ENCODE measurements at regions not wholly inside any gene's neighbourhood (a gene's known extent, or its start where the extent isn't known, plus 50 kb on each side); places are given as distances from the start of the nearest gene placed in this dataset.
"Not testable (repeated sequence)": the region's sequence is repeated elsewhere in the genome, so short reads cannot be mapped to it uniquely, and the experiment has no call there.

DNA sequence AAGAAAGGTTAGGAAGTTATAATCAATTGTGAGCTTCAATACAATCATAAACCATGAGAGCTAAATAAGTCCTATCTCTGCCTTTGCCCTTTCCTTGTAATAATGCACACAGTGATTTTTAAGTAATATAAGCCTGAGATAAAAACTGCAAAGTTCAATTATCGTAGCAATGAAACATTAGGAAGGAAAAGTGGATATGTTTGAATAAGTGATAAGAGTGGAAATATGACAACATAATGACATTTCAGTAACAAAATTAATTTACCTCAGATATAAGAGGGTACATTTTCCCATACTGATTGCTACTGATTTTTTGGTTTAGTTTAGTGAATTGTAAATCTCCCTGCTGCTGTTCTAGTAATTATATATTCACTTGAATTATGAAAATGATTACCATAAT lies 164.2 kb upstream of the FANCL start:
- intact Hi-C loops (cut with DNase I), result no loop called here
- no peaks in the 10 kb centered on the region for H3K9me3 ChIP-seq
- ATAC-seq (no peak), DNase-seq (no peak)
- no peak overlapping the region for H3K27ac ChIP-seq
- no peaks in the 10 kb centered on the region for H3K27me3 ChIP-seq
- no peaks in the 10 kb centered on the region for H3K4me1 ChIP-seq
- no peaks in the 10 kb centered on the region for H3K36me3 ChIP-seq (replicated peaks in 1 of 2; ENCODE audit: insufficient read depth in 1 of 2, low read depth in 2 of 2)
- no peak overlapping the region for H3K4me3 ChIP-seq
- TF ChIP-seq, protein P1, sequence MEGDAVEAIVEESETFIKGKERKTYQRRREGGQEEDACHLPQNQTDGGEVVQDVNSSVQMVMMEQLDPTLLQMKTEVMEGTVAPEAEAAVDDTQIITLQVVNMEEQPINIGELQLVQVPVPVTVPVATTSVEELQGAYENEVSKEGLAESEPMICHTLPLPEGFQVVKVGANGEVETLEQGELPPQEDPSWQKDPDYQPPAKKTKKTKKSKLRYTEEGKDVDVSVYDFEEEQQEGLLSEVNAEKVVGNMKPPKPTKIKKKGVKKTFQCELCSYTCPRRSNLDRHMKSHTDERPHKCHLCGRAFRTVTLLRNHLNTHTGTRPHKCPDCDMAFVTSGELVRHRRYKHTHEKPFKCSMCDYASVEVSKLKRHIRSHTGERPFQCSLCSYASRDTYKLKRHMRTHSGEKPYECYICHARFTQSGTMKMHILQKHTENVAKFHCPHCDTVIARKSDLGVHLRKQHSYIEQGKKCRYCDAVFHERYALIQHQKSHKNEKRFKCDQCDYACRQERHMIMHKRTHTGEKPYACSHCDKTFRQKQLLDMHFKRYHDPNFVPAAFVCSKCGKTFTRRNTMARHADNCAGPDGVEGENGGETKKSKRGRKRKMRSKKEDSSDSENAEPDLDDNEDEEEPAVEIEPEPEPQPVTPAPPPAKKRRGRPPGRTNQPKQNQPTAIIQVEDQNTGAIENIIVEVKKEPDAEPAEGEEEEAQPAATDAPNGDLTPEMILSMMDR (IDR thresholded peaks at IDR 0.05), result no peak
- no peak for TF ChIP-seq POLR2A (IDR thresholded peaks at IDR 0.05)
- 15 to 18% methylated on average over 1 of the region's 1 CpG for WGBS, 2 donors

DNA sequence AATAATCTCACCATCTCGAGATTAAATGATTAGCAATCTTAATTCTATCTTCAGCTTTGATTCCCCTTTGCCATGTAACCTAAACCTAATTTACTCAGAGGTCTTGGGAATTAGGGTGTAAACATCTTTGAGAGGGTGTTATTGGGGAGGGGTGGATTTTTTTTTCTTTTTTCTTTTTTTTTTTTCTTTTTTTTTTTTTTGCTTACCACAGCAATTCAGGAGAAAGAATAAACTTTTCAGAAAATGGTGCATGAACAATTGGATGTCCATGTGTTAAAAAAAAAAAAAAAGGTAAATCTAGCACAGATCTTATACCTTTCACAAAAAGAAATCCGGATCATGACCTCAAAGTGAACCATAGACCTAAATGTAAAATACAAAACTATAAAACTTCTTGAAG lies 160.8 kb upstream of the FANCL start:
- intact Hi-C loops (cut with DNase I), result no loop called here
- TF ChIP-seq POLR2A (IDR thresholded peaks at IDR 0.05), result no peak
- TF ChIP-seq, protein P1 (IDR thresholded peaks at IDR 0.05), result no peak
- Histone ChIP-seq H3K4me1 (no peaks in the 10 kb centered on the region), H3K27me3 (no peaks in the 10 kb centered on the region), H3K27ac (no peak overlapping the region), H3K4me3 (no peak overlapping the region), H3K9me3 (no peaks in the 10 kb centered on the region), H3K36me3 (replicated peaks in 1 of 2; ENCODE audit: insufficient read depth in 1 of 2, low read depth in 2 of 2) (no peaks in the 10 kb centered on the region)
- DNase-seq (no peak), ATAC-seq (no peak)
- WGBS, 2 donors, result 48 to 50% methylated on average over 2 of the region's 2 CpGs

DNA sequence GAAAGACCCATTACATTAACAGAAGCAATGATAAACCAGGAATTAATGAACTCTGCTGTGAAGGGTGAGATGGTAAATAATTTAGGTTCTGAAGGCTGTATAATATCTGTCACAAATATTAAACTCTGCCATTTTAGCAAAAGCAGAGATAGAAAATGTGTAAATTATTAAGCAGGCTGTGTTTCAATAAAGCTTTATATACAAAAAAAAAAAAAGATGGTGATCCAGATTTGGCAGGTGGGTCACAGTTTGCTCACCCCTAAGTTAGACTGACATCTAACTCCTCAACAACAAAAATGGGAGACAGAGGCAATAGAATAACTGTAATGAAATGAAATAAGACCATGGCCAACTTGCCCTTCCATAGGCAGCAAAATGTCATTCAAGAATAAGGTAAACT lies 157.3 kb upstream of the FANCL start:
- no peak for DNase-seq
- ATAC-seq, result no peak

DNA sequence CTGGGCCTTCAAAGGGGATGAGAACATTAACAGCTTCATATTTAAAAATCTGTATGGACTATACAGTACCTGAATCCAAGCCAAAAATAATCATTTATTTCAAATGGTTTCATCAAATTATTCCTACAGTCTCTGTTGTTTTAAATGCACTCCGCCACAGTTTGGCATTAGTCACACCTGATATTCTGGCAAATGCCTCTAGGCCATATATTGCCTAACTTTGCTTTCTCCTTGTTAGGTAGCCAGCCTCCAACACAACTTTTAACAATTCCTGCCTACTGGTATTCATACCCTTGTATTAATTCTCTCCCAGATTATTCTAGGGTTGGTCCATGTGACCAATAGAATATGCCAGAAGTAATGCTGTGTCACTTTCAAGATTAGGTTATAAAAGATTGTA lies 146.6 kb upstream of the FANCL start:
- Histone ChIP-seq H3K27me3 (no peaks in the 10 kb centered on the region), H3K9me3 (no peaks in the 10 kb centered on the region), H3K27ac (no peak overlapping the region), H3K4me3 (no peak overlapping the region), H3K4me1 (no peaks in the 10 kb centered on the region), H3K36me3 (replicated peaks in 1 of 2; ENCODE audit: insufficient read depth in 1 of 2, low read depth in 2 of 2) (no peaks in the 10 kb centered on the region)
- intact Hi-C loops (cut with DNase I), result no loop called here
- 92 to 97% methylated on average over 1 of the region's 1 CpG for WGBS, 2 donors
- no peak for DNase-seq
- ATAC-seq, result no peak
- TF ChIP-seq, protein P1 (IDR thresholded peaks at IDR 0.05), result no peak
- no peak for TF ChIP-seq POLR2A (IDR thresholded peaks at IDR 0.05)

More for the DNA sequence above, 157.3 kb upstream of the FANCL start:
- Histone ChIP-seq H3K9me3 (no peaks in the 10 kb centered on the region), H3K27me3 (no peaks in the 10 kb centered on the region), H3K36me3 (replicated peaks in 1 of 2; ENCODE audit: insufficient read depth in 1 of 2, low read depth in 2 of 2) (no peaks in the 10 kb centered on the region), H3K4me1 (no peaks in the 10 kb centered on the region), H3K4me3 (no peak overlapping the region), H3K27ac (no peak overlapping the region)
- TF ChIP-seq, protein P1 (IDR thresholded peaks at IDR 0.05), result no peak
- TF ChIP-seq POLR2A (IDR thresholded peaks at IDR 0.05), result no peak
- intact Hi-C loops (cut with DNase I), result no loop called here

DNA sequence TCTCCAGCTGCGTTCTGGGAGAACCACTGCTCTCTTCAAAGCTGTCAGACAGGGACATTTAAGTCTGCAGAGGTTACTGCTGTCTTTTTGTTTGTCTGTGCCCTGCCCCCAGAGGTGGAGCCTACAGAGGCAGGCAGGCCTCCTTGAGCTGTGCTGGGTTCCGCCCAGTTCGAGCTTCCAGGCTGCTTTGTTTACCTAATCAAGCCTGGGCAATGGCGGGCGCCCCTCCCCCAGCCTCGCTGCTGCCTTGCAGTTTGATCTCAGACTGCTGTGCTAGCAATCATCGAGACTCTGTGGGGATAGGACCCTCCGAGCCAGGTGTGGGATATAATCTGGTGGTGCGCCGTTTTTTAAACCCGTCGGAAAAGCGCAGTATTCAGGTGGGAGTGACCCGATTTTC lies 145.8 kb upstream of the FANCL start:
- H3K4me1 ChIP-seq; H3K4me3 ChIP-seq; H3K27ac ChIP-seq; H3K27me3 ChIP-seq; H3K9me3 ChIP-seq; intact Hi-C loops (cut with DNase I); DNase-seq; H3K36me3 ChIP-seq (replicated peaks in 1 of 2; ENCODE audit: insufficient read depth in 1 of 2, low read depth in 2 of 2); ATAC-seq: not testable (repeated sequence)
- 60 to 63% methylated on average over 11 to 13 of the region's 14 CpGs for WGBS, 2 donors
